H9 (cell line): ENCODE measurements at regions not wholly inside any gene's neighbourhood (a gene's known extent, or its start where the extent isn't known, plus 50 kb on each side); places are given as distances from the start of the nearest gene placed in this dataset.

Source experiments
- DNase-seq: peaks from one replicate; pipeline ENCODE4 v3.0.0-alpha.2; 2017
- H2AFZ ChIP-seq: one replicate; pipeline ENCODE4 v1.6.1; 2013; ENCODE audit warnings: mild to moderate bottlenecking, low read length, control low read depth, moderate library complexity
- H2AK5ac ChIP-seq: 2 replicates; pipeline ENCODE4 v1.6.1; 2013; ENCODE audit warnings: low read length, control low read depth, mixed read lengths; ENCODE audit not compliant: insufficient read length
- H2BK120ac ChIP-seq: one replicate; pipeline ENCODE4 v1.6.1; 2013; ENCODE audit warnings: low read depth, mild to moderate bottlenecking, low read length, control low read depth, inconsistent platforms; ENCODE audit not compliant: poor library complexity, severe bottlenecking
- H2BK12ac ChIP-seq: 2 replicates; pipeline ENCODE4 v1.6.1; 2013; ENCODE audit warnings: low read length, control low read depth, mixed read lengths, low read depth; ENCODE audit not compliant: insufficient read length
- H2BK15ac ChIP-seq: 2 replicates; pipeline ENCODE4 v1.6.1; 2013; ENCODE audit warnings: low read depth, low read length, control low read depth
- H2BK20ac ChIP-seq: one replicate; pipeline ENCODE4 v1.6.1; 2013; ENCODE audit warnings: low read depth, mild to moderate bottlenecking, low read length, control low read depth, inconsistent platforms; ENCODE audit not compliant: poor library complexity, severe bottlenecking
- H2BK5ac ChIP-seq: 2 replicates; pipeline ENCODE4 v1.6.1; 2013; ENCODE audit warnings: low read length, control low read depth, mixed read lengths; ENCODE audit not compliant: insufficient read length
- H3K14ac ChIP-seq: 2 replicates; pipeline ENCODE4 v1.6.1; 2013; ENCODE audit warnings: low read length, control low read depth; ENCODE audit not compliant: insufficient read depth
- H3K18ac ChIP-seq: 2 replicates; pipeline ENCODE4 v1.6.1; 2013; ENCODE audit warnings: low read depth, mild to moderate bottlenecking, mixed read lengths, low read length, control low read depth; ENCODE audit not compliant: insufficient read length
- H3K23ac ChIP-seq: 2 replicates; pipeline ENCODE4 v1.6.1; 2013; ENCODE audit warnings: low read length, control low read depth, mixed read lengths, low read depth; ENCODE audit not compliant: insufficient read length
- H3K23me2 ChIP-seq: 2 replicates; pipeline ENCODE4 v1.6.1; 2013; ENCODE audit warnings: low read depth, mild to moderate bottlenecking, mixed read lengths, low read length, control low read depth; ENCODE audit not compliant: insufficient read length, poor library complexity, severe bottlenecking
- H3K27ac ChIP-seq: 2 replicates; pipeline ENCODE4 v1.5.1; 2013; ENCODE audit warnings: low read length, control low read depth, mixed read lengths, low read depth; ENCODE audit not compliant: insufficient read length
- H3K27me3 ChIP-seq: 2 replicates; pipeline ENCODE4 v1.6.1; 2013; ENCODE audit warnings: low read length, control low read depth, inconsistent platforms; ENCODE audit not compliant: insufficient read depth
- H3K4ac ChIP-seq: 2 replicates; pipeline ENCODE4 v1.6.1; 2013; ENCODE audit warnings: low read depth, mild to moderate bottlenecking, control low read depth, inconsistent platforms, low read length, moderate library complexity
- H3K4me1 ChIP-seq: 2 replicates; pipeline ENCODE4 v1.6.1; 2013; ENCODE audit warnings: low read length, control low read depth, inconsistent platforms; ENCODE audit not compliant: insufficient read depth
- H3K4me2 ChIP-seq: 2 replicates; pipeline ENCODE4 v1.6.1; 2013; ENCODE audit warnings: low read length, control low read depth, mixed read lengths; ENCODE audit not compliant: insufficient read length, insufficient read depth
- H3K56ac ChIP-seq: 2 replicates; pipeline ENCODE4 v1.6.1; 2013; ENCODE audit warnings: low read depth, mild to moderate bottlenecking, mixed read lengths, low read length, control low read depth; ENCODE audit not compliant: insufficient read length
- H3K79me1 ChIP-seq: 2 replicates; pipeline ENCODE4 v1.6.1; 2013; ENCODE audit warnings: low read depth, mild to moderate bottlenecking, moderate library complexity, low read length, control low read depth, inconsistent platforms; ENCODE audit not compliant: insufficient read depth, poor library complexity, severe bottlenecking
- H3K79me2 ChIP-seq: 2 replicates; pipeline ENCODE4 v1.6.1; 2013; ENCODE audit warnings: low read length, control low read depth, inconsistent platforms; ENCODE audit not compliant: insufficient read depth
- H3K9ac ChIP-seq: 2 replicates; pipeline ENCODE4 v1.6.1; 2013; ENCODE audit warnings: low read length, control low read depth, mixed read lengths; ENCODE audit not compliant: insufficient read length; ENCODE audit errors: extremely low read depth
- H3K9me3 ChIP-seq: one replicate; pipeline ENCODE4 v1.6.1; 2013; ENCODE audit warnings: low read depth, low read length, inconsistent platforms; ENCODE audit not compliant: control insufficient read depth
- H3T11ph ChIP-seq: one replicate; pipeline ENCODE4 v1.6.1; 2013; ENCODE audit warnings: mild to moderate bottlenecking, low read length, control low read depth, inconsistent platforms
- H4K20me1 ChIP-seq: one replicate; pipeline ENCODE4 v1.6.1; 2013; ENCODE audit not compliant: control insufficient read depth, insufficient read length, insufficient read depth
- H4K5ac ChIP-seq: 2 replicates; pipeline ENCODE4 v1.6.1; 2013; ENCODE audit warnings: low read depth, mild to moderate bottlenecking, mixed read lengths, low read length, control low read depth; ENCODE audit not compliant: insufficient read length
- H4K8ac ChIP-seq: replicated peaks from 2 replicates; pipeline ENCODE4 v1.6.1; 2013; ENCODE audit warnings: low read length, control low read depth, mixed read lengths, low read depth; ENCODE audit not compliant: insufficient read length
- H4K91ac ChIP-seq: 2 replicates; pipeline ENCODE4 v1.6.1; 2013; ENCODE audit warnings: low read depth, mild to moderate bottlenecking, moderate library complexity, mixed read lengths, low read length, control low read depth; ENCODE audit not compliant: insufficient read length
- H3K27ac Mint-ChIP-seq, 3 experiments: 2 replicates in 2 of 3; 3 replicates in 1 of 3; pipeline ENCODE4 v1.8.0; 2020 to 2021; ENCODE audit warnings: mixed read lengths in 3 of 3, mild to moderate bottlenecking in 1 of 3, moderate library complexity in 1 of 3
- H3K27me3 Mint-ChIP-seq: 2 replicates; pipeline ENCODE4 v1.8.0; 2021; ENCODE audit warnings: low read depth, mild to moderate bottlenecking, moderate library complexity, mixed read lengths
- H3K36me3 Mint-ChIP-seq, 3 experiments: 2 replicates in 2 of 3; 3 replicates in 1 of 3; pipeline ENCODE4 v1.8.0; 2020 to 2021; ENCODE audit warnings: low read depth in 3 of 3, mixed read lengths in 3 of 3; ENCODE audit not compliant: insufficient read depth in 1 of 3
- H3K4me1 Mint-ChIP-seq, 2 experiments: 2 replicates each; pipeline ENCODE4 v1.8.0; 2020; ENCODE audit warnings: mixed read lengths in 2 of 2
- H3K4me3 Mint-ChIP-seq, 2 experiments: 2 replicates in 1 of 2; 3 replicates in 1 of 2; pipeline ENCODE4 v1.8.0; 2020 to 2021; ENCODE audit warnings: mild to moderate bottlenecking in 2 of 2, mixed read lengths in 2 of 2, moderate library complexity in 1 of 2
- H3K9me3 Mint-ChIP-seq, 2 experiments: 2 replicates in 1 of 2; 3 replicates in 1 of 2; pipeline ENCODE4 v1.8.0; 2020; ENCODE audit warnings: mild to moderate bottlenecking in 2 of 2, mixed read lengths in 2 of 2, moderate library complexity in 1 of 2
- CTCF ChIP-seq: fragments of 200-600 bp; sonication (generic); conservative IDR thresholded peaks from 3 replicates; pipeline ENCODE4 v1.8.0; 2021; ENCODE audit warnings: antibody characterized with exemption, mild to moderate bottlenecking
- WGBS: extraction: QIAGEN DNeasy Blood & Tissue Kit; methylation state at CpG from one replicate; pipeline ENCODE4 v1.1.7; 2013; ENCODE audit warnings: missing lambda C conversion rate, low lambda C conversion rate, mixed read lengths; ENCODE audit not compliant: insufficient read length; ENCODE audit errors: extremely low coverage; 5-methylcytosine and 5-hydroxymethylcytosine counted together

GRCh38 chr12:105467710-105468366 lies 137.3 kb downstream of the C12orf75 start:
- Histone ChIP-seq H2BK12ac (no peak overlapping the region), H3K9ac (no peak overlapping the region), H3K9me3 (no peaks in the 10 kb centered on the region), H3K79me2 (no peaks in the 10 kb centered on the region), H3K14ac (peak overlapping the region; percentile 40; the same call in 1 of the 2 replicates), H3K79me1 (no peaks in the 10 kb centered on the region), H3K23ac (no peak overlapping the region), H3K27ac (no peak overlapping the region), H4K20me1 (no peaks in the 10 kb centered on the region), H2BK20ac (no peak overlapping the region), H3K4ac (no peak overlapping the region), H3K23me2 (no peaks in the 10 kb centered on the region), H3K56ac (no peak overlapping the region), H2AK5ac (no peak overlapping the region), H2AFZ (no peak overlapping the region), H4K91ac (no peak overlapping the region), H3K27me3 (no peaks in the 10 kb centered on the region; the same call in 1 of the 2 replicates), H4K5ac (no peak overlapping the region), H2BK15ac (no peak overlapping the region), H2BK5ac (no peak overlapping the region), H4K8ac (no peak overlapping the region), H3K4me2 (no peak overlapping the region), H2BK120ac (no peak overlapping the region), H3K4me1 (peaks cover 3% of the 10 kb centered on the region; the same call in 1 of the 2 replicates), H3T11ph (no peak overlapping the region), H3K18ac (no peak overlapping the region)
- Mint-ChIP-seq H3K9me3 (no peaks in the 10 kb centered on the region), H3K27me3 (no peaks in the 10 kb centered on the region), H3K4me3 (no peak overlapping the region), H3K27ac (peak overlapping the region in 1 of 3 experiments; percentile 54; a peak in 2 of 7 replicates), H3K36me3 (no peaks in the 10 kb centered on the region), H3K4me1 (peaks cover 27% of the 10 kb centered on the region in 2 experiments)
- no peak for TF ChIP-seq CTCF
- no CpG with 5 or more reads among the region's 4 CpGs for WGBS
- no peak for DNase-seq
